ENCODE measurements at regions not wholly inside any gene's neighbourhood (a gene's known extent, or its start where the extent isn't known, plus 50 kb on each side); places are given as distances from the start of the nearest gene placed in this dataset.

DNA sequence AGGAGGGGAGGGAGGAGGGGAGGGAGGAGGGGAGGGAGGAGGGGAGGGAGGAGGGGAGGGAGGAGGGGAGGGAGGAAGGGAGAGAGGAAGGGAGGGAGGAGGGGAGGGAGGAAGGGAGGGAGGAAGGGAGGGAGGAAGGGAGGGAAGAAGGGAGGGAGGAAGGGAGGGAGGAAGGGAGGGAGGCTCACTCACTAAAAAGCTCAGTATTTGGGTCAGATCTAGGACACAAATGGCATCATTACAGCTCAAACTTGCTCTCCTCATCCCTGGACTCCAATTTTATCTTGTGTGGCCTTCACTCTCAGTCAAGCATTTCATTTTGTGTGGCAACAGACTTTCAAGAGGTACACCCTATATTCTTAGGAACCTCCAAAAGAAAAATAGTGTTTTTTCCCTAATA is 435.4 kb downstream of the IRS1 start:
- TF ChIP-seq, protein P1, sequence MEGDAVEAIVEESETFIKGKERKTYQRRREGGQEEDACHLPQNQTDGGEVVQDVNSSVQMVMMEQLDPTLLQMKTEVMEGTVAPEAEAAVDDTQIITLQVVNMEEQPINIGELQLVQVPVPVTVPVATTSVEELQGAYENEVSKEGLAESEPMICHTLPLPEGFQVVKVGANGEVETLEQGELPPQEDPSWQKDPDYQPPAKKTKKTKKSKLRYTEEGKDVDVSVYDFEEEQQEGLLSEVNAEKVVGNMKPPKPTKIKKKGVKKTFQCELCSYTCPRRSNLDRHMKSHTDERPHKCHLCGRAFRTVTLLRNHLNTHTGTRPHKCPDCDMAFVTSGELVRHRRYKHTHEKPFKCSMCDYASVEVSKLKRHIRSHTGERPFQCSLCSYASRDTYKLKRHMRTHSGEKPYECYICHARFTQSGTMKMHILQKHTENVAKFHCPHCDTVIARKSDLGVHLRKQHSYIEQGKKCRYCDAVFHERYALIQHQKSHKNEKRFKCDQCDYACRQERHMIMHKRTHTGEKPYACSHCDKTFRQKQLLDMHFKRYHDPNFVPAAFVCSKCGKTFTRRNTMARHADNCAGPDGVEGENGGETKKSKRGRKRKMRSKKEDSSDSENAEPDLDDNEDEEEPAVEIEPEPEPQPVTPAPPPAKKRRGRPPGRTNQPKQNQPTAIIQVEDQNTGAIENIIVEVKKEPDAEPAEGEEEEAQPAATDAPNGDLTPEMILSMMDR (conservative IDR thresholded peaks at IDR 0.05; ENCODE audit: low read depth in 2 of 2) = no peak
- TF ChIP-seq EZH2 (IDR thresholded peaks at IDR 0.05; ENCODE audit: low read depth, unreplicated experiment) (no peak), EZH2phosphoT487 (IDR thresholded peaks at IDR 0.05; ENCODE audit: unreplicated experiment) (no peak)
